NCI-H1436 (cell line): ENCODE measurements at regions not wholly inside any gene's neighbourhood (a gene's known extent, or its start where the extent isn't known, plus 50 kb on each side); places are given as distances from the start of the nearest gene placed in this dataset.

Experiments
- DNase-seq: peaks from one replicate; lab custom pipeline; 2025; lab: John Stamatoyannopoulos, UW

DNA sequence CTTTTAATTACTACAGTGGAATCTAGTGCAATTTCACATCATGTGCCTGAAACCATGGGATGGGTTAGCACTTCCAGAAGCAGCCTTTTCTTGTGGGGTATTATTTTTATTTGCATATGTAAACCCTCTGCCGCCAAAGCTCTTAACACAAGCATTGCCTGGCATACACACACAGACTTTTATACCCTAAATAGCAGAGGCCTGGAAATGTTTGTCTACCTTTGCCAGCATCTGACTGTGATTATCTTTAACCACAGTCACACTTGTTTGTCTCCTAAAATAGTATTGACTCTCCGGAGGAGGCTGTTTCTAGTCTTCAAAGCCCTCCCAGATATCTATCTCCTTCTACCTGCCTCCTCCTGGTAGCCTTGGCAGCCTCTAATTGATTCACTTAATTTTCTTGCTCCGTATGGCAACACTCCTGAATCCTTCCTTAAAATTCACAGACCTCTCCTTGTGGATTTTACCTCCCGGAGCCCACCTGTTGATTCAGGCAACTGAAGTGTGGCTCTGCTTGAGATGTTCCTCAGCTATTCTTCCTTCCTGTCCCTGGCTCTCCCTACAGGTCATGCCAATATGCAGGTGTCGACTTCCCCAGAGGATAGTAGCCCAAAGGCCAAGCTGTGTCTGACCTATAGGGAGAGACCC lies 127.1 kb upstream of the UMPS start:
- DNase-seq = no peak

DNA sequence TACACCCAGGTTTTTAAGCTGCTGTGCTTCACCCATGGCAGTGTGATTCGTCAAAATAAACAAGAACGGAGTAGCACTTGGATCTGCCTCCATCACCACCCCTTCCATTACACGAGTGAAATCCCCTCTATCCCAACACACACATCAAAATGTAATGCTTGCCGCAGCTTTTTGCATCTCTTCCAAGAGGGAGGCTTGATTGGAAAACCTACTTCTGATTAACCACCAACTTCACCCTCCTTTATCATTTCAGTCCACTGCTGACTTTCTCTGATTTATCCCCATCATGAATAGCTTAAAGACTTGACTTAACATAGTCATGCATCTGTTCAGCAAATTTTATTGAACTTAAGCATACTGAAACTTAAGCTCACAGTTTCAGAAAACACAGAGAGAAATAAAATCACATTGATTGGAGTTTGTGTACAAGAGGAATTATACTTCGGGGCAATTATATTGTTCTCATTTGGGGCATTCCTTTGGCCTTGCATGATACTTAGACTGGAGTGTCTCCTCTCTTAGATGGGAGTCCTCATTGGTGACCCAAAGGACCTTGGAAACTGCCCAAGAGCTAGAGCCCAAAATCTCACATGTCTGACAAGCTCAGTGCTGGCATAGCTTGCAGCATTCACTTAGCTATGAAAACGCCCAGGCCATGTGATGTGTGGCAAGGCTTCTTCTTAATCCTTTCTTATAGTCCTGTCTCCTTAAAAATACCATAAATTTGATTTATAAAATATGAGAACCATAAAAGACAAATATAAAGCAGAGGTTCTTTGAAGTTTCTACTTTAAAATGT lies 124.3 kb upstream of the UMPS start:
- DNase-seq = no peak

DNA sequence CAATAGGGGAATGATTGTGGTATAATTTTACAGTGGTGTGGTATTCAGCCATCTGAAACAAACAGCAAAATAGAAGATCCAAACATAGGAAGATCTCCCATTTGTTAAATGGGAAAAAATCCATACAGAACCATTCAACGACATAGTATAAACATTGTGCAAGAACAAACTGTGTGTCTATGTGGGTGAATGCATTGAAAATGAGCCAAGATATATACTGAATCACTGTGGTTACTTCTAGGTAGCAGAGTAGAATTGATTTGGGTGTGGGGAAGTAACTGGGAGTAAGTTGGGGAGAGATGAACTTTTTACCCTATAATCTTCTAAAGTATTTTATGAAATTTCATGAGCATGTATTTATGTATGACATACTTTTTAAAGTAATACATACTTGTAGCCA lies 123.1 kb upstream of the UMPS start:
- no peak for DNase-seq

DNA sequence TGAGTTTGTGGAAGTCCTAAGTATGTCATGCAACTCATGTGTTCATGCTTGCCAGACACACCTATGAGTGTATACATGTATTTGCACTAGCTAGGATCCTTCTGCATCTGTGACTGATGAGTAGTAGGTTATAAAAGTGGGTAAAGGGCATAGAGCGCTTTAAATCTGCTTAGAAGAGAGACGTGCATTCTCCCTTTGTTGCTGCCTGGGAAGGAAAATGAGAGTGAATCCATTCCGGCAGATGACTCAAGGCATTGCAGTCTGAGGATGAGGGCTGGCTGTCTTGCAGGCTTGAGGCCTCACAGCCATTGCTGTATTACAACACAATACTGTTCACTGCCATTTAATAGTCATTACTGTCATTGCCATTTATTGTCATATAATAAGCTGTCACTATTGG lies 120.8 kb upstream of the UMPS start:
- no peak for DNase-seq

DNA sequence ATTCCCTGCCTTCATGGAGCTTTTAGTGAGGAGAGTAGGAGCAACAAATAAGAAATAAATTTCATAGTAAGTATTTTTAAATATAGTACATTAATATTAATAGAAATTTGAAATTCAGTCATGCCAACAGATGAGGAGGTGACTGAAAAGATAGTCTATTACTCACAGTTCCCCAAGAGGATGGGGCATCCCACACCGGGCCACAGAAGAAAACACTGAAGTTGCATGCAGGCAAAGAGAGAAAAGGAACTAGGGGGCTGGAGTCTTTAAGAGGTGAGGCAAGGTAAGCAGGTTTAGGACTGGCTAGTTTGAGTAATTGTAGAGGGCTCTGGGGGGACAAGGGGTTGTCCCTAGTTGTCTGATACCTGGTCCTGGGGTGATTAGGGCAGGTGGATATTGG lies 120.1 kb upstream of the UMPS start:
- no peak for DNase-seq

DNA sequence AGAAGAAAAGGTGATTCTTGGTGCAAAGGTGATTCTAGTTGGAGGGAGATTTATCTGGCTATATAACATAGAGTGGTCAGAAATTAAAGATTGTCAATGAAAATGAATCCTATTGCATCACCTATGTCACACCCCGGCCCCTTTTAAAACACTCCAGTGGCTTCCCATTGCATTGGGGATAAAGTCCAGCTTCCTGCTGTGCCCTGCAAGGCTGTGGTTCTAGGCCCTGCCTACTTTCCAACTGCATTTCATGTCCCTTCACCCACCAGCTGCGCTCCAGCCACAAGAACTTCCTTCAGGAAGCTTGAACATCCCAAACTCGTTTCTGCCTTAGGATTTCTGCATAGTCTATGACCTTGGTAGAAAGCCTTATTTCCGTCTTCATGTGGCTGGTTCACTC lies 118.7 kb upstream of the UMPS start:
- DNase-seq = no peak

DNA sequence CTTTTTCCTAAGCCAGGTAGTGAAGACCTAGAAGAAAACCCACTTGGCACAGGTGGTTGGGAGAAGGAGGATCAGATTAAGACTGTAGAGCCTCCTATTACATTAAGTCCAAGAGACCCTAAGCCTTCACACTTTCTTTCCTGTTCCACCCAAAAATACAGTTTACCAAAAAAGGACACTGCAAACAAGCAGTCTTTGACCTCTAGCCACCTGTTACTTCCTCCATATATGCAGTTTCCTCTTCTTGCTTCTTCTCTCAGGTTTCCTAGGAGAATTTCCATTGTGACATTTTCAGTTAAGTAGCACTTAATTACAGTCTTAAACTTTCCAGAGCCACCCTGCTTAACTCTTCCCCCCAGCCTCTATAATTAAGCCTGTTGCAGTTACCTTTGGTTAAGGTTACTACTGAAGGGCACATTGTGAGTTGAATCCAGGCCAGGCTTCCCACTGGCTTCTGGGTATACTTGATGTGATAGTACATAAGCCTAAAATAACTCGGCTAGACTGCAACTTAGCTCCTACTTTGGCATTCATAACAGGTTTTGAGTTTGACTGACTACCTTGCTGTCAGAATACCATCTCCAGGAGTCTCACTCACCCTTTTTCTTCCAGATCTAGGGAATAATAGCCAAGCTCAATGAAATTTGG lies 114.2 kb upstream of the UMPS start:
- DNase-seq = no peak

DNA sequence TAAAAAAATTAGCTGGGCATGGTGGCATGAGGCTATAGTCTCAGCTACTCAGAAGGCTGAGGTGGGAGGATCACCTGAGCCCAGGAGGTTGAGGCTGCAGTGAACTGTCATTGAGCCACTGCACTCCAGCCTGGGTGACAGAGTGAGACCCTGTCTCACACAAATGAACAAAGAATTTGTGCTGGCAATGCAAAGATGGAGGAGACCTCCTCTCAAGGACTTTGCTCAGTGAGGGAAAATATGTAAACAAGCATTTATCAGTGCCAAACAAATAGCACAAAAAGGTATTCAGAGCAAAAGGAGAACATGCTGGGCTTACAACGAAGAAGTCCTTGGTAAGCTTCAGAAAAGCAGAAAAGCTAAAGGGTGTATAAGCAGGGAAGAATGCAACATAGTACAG lies 113.1 kb upstream of the UMPS start:
- DNase-seq = no peak

DNA sequence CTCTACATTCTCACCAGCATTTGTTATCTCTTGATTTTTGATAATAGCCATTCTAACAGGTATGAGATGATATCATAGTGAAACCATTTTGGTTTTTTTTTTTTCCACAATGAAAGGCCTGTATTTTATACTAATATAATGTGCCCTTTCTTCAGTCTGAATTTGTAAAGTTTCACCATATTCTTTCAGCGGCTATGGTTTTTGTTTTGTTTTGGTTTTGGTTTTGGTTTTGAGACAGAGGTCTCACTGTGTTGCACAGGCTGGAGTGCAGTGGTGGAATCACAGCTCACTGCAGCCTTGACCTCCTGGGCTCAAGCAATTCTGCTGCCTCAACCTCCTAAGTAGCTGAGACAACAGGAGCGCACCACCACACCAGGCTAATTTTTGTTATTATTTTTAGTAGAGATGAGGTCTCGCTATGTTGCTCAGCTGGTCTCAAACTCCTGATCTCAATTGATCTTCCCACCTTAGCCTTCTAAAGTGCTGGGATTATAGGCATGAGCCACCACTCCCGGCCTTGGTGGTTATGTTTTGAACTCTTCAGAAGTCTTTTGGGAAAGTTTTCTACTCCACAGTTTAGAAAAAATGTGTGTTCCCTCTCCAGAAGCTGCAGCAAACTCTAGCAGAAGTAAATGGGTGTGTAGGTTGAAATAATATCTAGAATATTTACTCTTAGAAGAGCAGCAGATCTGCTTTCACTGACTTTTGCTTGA lies 110.2 kb upstream of the UMPS start:
- no peak for DNase-seq

DNA sequence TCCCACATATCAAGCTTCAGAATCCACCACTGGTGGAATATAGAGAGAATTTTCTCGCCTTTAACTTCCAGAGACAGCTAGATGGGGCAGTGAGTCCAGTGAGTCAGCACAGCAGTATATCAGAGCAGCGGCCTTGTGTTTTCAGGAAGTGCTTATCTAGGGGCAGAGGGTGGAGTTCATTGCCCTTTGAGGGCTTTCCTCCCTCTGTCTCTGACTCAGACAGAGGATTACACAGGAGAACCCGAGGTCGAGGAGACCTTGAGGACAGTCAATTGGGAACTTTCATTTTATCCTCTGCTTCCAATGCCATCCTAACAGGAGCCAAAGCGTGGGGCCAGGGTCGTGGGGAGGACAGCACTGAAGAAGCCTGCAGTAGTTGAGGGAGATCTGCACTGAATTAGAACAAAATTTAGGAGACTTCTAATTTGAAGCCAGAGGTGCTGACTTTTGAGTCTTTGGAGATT lies 109.6 kb upstream of the UMPS start:
- no peak for DNase-seq

DNA sequence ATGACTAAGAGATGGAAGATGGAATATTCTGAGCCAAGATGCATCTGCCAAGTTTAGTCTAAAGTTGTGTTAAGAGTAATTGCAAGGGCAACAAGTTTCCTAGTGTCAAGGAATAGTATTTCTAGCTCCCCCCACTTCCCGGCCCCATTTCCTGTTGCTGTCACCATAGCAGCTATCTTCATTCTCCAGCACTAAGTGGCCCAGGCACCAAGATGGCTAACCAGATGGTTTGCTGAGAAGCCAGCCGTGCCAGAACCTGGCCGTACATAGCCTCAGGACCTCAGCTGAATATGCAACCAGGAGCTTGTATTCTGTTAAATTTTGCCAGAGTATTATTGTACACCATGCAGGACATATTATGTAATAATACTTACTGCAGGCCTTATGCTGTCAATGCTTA lies 108.8 kb upstream of the UMPS start:
- DNase-seq = no peak

DNA sequence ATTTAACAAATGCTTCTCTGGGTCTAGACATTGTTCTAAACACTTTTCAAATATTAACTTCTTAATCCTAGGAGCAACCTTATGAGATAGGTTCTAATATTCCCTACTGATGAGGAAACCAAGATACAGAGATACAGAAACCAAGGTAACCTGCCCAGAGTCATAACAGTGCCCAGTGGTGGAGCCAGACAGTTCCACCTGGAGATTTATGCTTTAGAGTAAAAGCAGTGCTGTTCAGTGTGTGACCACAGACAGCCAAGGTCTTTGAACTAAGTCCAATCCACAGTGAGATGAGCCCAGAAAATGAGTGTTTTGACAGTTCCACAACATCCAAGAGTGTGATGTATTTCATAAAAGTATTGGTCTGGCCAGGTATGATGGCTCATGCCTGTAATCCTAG lies 105.2 kb upstream of the UMPS start:
- no peak for DNase-seq

DNA sequence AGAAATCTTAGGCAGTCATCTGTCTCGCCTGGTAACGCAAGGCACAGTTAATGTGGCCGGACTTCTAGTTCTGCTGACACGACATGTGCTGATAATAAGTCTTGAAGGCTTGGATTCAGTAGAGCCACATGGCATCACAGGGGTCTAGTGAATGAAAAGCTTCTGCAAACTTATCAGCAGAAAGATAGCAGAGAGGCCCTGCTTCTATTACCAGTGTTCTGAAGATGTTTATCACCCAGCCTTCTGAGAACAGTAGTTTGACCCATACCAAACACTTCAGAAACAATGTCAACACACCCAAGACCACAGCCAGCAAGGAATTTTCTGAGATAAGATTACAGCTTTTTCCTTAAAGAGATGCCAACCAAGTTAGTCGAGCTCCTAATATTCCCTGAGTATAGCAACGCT lies 102.7 kb upstream of the UMPS start:
- DNase-seq = no peak

DNA sequence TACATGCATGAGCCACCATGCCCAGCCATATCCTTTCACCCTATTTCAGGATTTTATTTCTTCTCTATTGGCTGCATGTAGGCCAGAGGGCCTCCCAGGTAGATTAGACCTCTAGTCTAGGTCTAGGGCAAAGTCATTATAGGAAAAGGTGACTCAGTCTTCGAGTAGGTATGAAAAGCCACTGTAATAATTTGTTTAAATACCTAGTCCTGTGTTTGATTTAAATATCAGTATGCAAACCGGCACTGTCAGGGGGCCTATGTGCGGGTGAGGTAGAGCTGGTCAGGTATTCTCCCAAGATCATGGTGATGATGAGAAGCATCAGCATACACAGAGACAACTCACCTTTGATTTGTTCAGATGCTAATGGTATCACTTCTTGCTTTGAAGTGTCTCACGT lies 101.4 kb upstream of the UMPS start:
- DNase-seq = no peak

DNA sequence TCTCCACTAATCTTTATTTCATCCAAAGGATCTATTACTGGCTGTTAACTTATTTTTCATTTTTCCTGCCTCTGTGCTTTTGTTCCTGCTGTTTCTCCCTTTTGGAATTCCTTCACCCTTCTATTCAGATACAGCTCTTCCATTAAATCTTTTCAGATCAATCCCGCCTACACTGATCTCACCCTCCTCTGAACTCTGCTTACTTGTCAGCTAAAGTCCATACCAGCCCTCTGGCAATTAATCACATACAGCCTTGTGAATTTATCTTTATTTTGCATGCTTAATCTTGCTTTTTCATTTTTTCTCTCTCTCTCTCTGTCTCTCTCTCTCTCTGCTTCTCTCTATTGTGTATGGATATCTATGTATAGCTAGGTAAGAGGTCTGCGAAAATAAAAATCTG lies 100.8 kb upstream of the UMPS start:
- DNase-seq = no peak

DNA sequence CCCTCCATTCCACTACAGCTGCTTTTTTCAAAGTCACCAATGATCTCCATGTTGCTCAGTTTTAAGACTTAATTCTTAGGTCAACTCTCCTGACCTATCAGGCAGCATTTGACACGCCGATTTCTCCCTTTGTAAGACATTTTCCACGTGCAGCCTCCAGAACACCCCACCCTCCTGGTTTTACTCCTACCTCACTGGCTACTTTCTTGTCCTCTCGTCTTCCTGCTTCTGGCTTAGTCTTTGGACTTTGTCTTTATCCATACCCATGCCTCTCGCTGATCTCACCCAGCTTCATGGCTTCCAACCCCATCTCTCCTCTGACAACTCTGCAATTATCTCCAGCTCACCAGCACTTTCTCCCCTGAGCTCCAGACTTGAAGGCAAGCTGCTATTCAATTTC lies 99.3 kb upstream of the UMPS start:
- no peak for DNase-seq

DNA sequence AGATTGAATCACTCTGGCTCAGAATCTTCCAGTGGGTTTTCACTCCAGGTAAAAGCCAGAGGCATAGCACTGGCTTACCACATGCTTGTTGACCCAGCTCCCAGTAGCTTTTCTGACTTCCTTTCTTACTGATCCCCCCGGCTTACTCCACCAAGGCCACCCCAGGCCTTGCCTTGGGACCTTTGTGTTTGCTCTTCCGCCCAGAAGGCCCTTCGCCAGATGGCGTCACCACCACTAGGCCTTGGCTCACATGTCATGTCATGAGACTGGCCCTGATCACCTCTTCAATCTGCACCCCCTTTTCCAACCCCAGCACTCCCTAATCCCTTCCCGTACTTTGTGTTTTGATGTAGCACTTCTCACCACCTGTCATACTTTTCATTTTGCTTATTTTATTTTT lies 98.5 kb upstream of the UMPS start:
- no peak for DNase-seq

DNA sequence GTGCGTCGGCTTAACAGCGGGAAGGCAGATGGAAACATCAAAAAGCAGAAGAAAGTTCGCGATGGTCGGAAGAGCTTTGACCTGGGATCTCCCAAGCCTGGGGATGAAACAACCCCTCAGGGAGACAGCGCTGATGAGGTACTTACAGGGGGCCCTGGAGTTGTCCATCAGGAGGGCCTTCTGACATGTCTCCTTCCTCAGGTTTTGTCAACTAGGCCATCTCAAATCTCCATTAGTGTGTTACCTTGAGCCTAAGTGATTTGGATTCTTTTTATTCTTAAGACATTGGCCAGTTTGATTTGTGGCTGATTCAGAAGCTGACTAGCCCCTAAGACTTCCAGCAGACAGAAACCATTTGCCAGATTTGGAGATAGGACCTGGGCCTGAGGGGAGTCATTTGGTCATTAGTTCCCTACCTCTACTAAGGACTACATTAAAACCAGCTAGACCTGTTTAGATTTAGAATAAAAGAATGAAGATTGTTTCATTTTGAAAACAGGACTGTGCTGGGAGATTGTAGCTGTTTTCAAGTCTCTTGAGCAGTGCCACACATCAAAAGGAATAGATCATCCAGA lies 97.6 kb upstream of the UMPS start:
- no peak for DNase-seq

DNA sequence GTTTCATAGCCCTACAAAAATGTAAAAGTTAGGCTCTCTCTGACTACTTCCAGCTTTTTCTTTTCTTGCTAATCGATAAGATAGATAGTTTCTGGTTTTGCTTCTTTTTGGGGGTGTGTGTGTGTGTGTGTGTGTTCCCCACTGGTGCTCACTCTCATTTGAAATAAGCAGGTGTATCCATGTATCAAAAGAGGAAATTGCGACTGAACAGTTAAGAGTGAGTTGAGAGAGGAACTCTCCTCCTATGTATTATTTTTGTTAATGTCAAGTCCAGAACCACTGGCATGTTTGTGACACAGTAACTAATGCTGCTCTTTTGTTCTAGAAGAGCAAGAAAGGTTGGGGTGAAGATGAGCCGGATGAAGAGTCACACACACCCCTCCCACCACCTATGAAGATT lies 96.7 kb upstream of the UMPS start:
- DNase-seq = no peak

DNA sequence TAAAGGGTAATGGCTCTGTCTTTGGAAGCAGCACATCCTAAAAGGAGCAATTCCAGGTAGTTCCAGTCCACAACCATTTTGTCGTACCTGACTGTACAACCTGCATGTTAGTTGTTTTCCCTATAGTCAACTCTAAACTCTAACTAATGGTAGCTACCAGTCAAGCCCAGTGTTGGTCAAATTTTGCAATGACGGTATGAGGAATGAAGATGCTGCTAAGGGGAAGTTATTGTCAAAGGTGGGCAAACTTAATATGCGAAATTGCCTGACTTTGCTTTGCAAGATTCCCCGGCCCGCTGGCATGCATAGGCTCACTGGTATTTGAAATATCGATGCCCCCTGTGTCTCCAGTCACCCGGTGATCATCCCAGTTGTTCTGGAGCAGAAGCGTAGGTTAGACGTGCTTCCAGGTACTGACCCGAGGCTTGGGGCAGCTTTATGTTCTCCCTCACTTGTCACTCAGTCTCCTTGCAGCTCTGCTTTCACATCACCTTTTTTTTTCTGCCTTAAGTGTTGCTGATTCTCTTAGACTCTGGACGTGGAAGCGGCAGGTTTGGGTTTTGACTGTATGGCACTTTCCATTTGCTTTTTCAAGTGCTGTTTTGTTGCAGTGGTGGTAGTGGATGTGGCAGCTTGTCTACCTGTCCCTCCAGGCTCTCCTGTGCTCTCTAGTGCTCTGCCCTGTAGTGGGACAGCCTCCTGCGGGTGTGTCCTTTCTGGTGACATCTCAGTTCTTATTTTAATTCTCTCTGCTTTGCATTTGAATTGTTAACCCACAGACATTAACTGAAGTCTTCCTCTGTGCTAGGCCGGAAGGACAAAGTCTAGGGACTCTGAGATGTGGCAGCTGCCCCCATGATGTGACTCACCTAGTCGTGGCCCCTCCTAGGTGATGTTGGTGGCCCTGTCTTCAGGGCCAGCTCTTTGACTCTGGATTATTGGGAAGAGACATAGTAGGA lies 95.8 kb upstream of the UMPS start:
- no peak for DNase-seq

DNA sequence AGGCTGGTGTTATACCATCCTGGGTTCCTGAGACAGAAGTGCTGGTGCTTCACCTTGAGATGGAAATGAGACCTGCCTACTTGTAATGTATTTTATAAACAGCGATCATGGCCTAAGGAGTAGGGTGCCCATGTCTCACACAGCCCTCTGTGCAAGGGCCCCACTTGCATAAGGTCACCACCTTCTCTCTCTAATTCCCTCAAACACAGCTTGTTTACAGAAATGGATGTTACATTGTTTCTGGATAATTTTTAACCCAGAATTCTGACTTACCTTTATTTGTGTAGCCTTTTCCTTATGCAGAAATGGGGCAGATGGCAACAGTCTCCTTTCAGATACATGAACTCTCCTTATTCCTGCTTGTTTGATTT lies 95.1 kb upstream of the UMPS start:
- DNase-seq = no peak
